CD14-positive monocyte (primary cell): ENCODE measurements at regions not wholly inside any gene's neighbourhood (a gene's known extent, or its start where the extent isn't known, plus 50 kb on each side); places are given as distances from the start of the nearest gene placed in this dataset. TPM values are rescaled to one million over a fixed set of nuclear protein-coding genes. Genes with fewer than 3 reads are reported as not detected.

ENCODE experiments used
- DNase-seq, 3 donors: peaks; one replicate each; pipeline ENCODE4 v3.0.0-alpha.2; 2011 to 2022
- H2AFZ ChIP-seq: 2 replicates; pipeline ENCODE4 v1.6.0; 2012; ENCODE audit warnings: mild to moderate bottlenecking, low read depth, low read length, inconsistent platforms; ENCODE audit not compliant: insufficient read depth, poor library complexity, severe bottlenecking
- H3K27ac ChIP-seq, 2 donors: 1 replicate in 1 of 2; 2 replicates in 1 of 2; pipeline ENCODE4 v1.5.1; 2012 to 2013; ENCODE audit warnings: low read length in 2 of 2, control low read depth in 1 of 2, inconsistent platforms in 1 of 2, low read depth in 1 of 2, mild to moderate bottlenecking in 1 of 2
- H3K27me3 ChIP-seq, 2 donors: one replicate each; pipeline versions ENCODE4 v1.6.0 to v1.6.1; 2011 to 2013; ENCODE audit warnings: low read length in 2 of 2; ENCODE audit not compliant: control insufficient read depth in 2 of 2, insufficient read depth in 2 of 2
- H3K36me3 ChIP-seq, 2 donors: replicated peaks in 1 of 2; 1 replicate in 1 of 2; 2 replicates in 1 of 2; pipeline versions ENCODE4 v1.5.1 to v1.6.1; 2012 to 2013; ENCODE audit warnings: low read length in 2 of 2, control low read depth in 1 of 2, inconsistent platforms in 1 of 2, mild to moderate bottlenecking in 1 of 2; ENCODE audit not compliant: insufficient read depth in 2 of 2, control insufficient read depth in 1 of 2
- H3K4me1 ChIP-seq, 2 donors: 1 replicate in 1 of 2; 2 replicates in 1 of 2; pipeline versions ENCODE4 v1.5.1 to v1.6.1; 2012 to 2013; ENCODE audit warnings: low read length in 2 of 2, control low read depth in 1 of 2, inconsistent platforms in 1 of 2, mild to moderate bottlenecking in 1 of 2, moderate library complexity in 1 of 2; ENCODE audit not compliant: insufficient read depth in 2 of 2, control insufficient read depth in 1 of 2
- H3K4me2 ChIP-seq: replicated peaks from 2 replicates; pipeline ENCODE3; 2012; ENCODE audit warnings: low read length, moderate library complexity, mild to moderate bottlenecking; ENCODE audit not compliant: poor library complexity, severe bottlenecking; ENCODE audit errors: extremely low read depth
- H3K4me3 ChIP-seq, 3 experiments: fragments of 200-600 bp in 1 of 3; sonication (generic) in 1 of 3; replicated peaks in 1 of 3; 1 replicate in 2 of 3; 2 replicates in 1 of 3; pipeline ENCODE4 v1.5.1; 2011 to 2013; ENCODE audit warnings: low read length in 3 of 3, mild to moderate bottlenecking in 3 of 3, control low read depth in 2 of 3, low read depth in 2 of 3, inconsistent platforms in 1 of 3, moderate library complexity in 1 of 3
- H3K79me2 ChIP-seq: 2 replicates; pipeline ENCODE4 v1.6.0; 2012; ENCODE audit warnings: mild to moderate bottlenecking, control low read depth, inconsistent platforms, low read length, moderate library complexity; ENCODE audit not compliant: insufficient read depth
- H3K9ac ChIP-seq: 2 replicates; pipeline ENCODE4 v1.6.0; 2017; ENCODE audit warnings: low read length, mild to moderate bottlenecking; ENCODE audit not compliant: insufficient read depth, poor library complexity, severe bottlenecking
- H3K9me3 ChIP-seq, 2 donors: replicated peaks in 1 of 2; 1 replicate in 1 of 2; 2 replicates in 1 of 2; pipeline versions ENCODE4 v1.5.1 to v1.6.1; 2012 to 2013; ENCODE audit warnings: low read length in 2 of 2, control low read depth in 1 of 2; ENCODE audit not compliant: control insufficient read depth in 1 of 2, insufficient read depth in 1 of 2
- H4K20me1 ChIP-seq: 2 replicates; pipeline ENCODE4 v1.6.0; 2012; ENCODE audit warnings: mild to moderate bottlenecking, low read length, control low read depth, moderate library complexity; ENCODE audit not compliant: insufficient read depth
- H3K27ac Mint-ChIP-seq, 7 donors: one replicate each; pipeline ENCODE4 v1.8.0; 2020; ENCODE audit warnings: mild to moderate bottlenecking in 7 of 7, mixed read lengths in 7 of 7, moderate library complexity in 6 of 7, inconsistent platforms in 2 of 7
- H3K27me3 Mint-ChIP-seq, 3 donors: one replicate each; pipeline ENCODE4 v1.8.0; 2021 to 2022; ENCODE audit warnings: low read depth in 3 of 3, mild to moderate bottlenecking in 3 of 3, mixed read lengths in 3 of 3, moderate library complexity in 3 of 3, inconsistent platforms in 1 of 3
- H3K36me3 Mint-ChIP-seq, 2 donors: one replicate each; pipeline ENCODE4 v1.8.0; 2020; ENCODE audit warnings: mixed read lengths in 2 of 2, inconsistent platforms in 1 of 2, mild to moderate bottlenecking in 1 of 2
- H3K4me1 Mint-ChIP-seq: one replicate; pipeline ENCODE4 v1.8.0; 2020; ENCODE audit warnings: mild to moderate bottlenecking, mixed read lengths
- H3K4me3 Mint-ChIP-seq, 2 donors: one replicate each; pipeline ENCODE4 v1.8.0; 2020; ENCODE audit warnings: mild to moderate bottlenecking in 2 of 2, mixed read lengths in 2 of 2, moderate library complexity in 1 of 2
- H3K9me3 Mint-ChIP-seq, 7 donors: one replicate each; pipeline ENCODE4 v1.8.0; 2020 to 2022; ENCODE audit warnings: mixed read lengths in 7 of 7, mild to moderate bottlenecking in 6 of 7, moderate library complexity in 6 of 7, inconsistent platforms in 2 of 7
- WGBS: methylation state at CpG from one replicate; pipeline ENCODE4 v1.1.5; 2013; ENCODE audit warnings: missing lambda C conversion rate; ENCODE audit not compliant: insufficient coverage; 5-methylcytosine and 5-hydroxymethylcytosine counted together
- intact Hi-C, 2 donors: fragments of 100-400 bp; cut with micrococcal nuclease; formaldehyde crosslinking; loops; one replicate each; pipeline versions ENCODE4 v1.15.0 to v1.15.1; 2023
- small RNA-seq: library from RNA; depleted of rRNA; stranded (forward); fragments of <200 nt; gene quantifications from one replicate; pipeline ENCODE3, GENCODE V24; 2012; ENCODE audit warnings: low read depth; ENCODE audit not compliant: insufficient read length
- TF ChIP-seq, protein P1 (sequence below): fragments of 200-600 bp; IDR thresholded peaks from one replicate; pipeline ENCODE4 v1.8.0; 2022; ENCODE audit warnings: antibody characterized with exemption, mild to moderate bottlenecking

DNA sequence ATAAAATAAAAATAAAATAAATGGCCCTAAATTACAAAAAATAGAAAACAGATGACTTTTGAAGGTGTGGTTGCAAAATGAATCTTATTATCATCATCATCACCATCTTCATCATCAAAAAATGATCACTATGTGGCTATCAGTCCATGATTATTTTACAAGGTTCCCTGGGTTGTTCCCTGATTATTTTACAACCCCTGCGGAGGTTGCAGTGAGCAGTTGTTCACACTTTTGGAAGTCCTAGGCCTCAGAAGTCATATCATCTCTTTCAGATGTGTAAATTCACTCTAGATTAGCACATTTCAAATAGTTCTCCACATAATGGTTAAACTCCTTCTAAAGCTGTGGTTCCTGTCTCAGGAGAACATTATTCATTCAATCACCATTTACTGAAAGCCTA is 57.4 kb upstream of the NR5A2 start:
- Histone ChIP-seq H3K9ac (no peak overlapping the region), H3K36me3 (no peaks in the 10 kb centered on the region), H3K27ac (no peak overlapping the region), H3K9me3 (no peaks in the 10 kb centered on the region), H3K27me3 (no peaks in the 10 kb centered on the region), H4K20me1 (no peaks in the 10 kb centered on the region), H3K4me3 (no peak overlapping the region), H2AFZ (no peak overlapping the region), H3K79me2 (no peaks in the 10 kb centered on the region), H3K4me1 (no peaks in the 10 kb centered on the region), H3K4me2 (no peak overlapping the region)
- H3K27me3 Mint-ChIP-seq, result peaks cover 0 to 5% (median 2%) of the 10 kb centered on the region in 3 donors
- H3K27ac Mint-ChIP-seq, result no peak overlapping the region
- H3K36me3 Mint-ChIP-seq, result no peaks in the 10 kb centered on the region
- WGBS, result 100% methylated on average over 1 of the region's 1 CpG
- no peaks in the 10 kb centered on the region for H3K4me1 Mint-ChIP-seq
- no peak overlapping the region for H3K4me3 Mint-ChIP-seq
- no peak for DNase-seq
- intact Hi-C loops, result no loop called here
- TF ChIP-seq, protein P1, sequence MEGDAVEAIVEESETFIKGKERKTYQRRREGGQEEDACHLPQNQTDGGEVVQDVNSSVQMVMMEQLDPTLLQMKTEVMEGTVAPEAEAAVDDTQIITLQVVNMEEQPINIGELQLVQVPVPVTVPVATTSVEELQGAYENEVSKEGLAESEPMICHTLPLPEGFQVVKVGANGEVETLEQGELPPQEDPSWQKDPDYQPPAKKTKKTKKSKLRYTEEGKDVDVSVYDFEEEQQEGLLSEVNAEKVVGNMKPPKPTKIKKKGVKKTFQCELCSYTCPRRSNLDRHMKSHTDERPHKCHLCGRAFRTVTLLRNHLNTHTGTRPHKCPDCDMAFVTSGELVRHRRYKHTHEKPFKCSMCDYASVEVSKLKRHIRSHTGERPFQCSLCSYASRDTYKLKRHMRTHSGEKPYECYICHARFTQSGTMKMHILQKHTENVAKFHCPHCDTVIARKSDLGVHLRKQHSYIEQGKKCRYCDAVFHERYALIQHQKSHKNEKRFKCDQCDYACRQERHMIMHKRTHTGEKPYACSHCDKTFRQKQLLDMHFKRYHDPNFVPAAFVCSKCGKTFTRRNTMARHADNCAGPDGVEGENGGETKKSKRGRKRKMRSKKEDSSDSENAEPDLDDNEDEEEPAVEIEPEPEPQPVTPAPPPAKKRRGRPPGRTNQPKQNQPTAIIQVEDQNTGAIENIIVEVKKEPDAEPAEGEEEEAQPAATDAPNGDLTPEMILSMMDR, result no peak
- H3K9me3 Mint-ChIP-seq, result no peaks in the 10 kb centered on the region

DNA sequence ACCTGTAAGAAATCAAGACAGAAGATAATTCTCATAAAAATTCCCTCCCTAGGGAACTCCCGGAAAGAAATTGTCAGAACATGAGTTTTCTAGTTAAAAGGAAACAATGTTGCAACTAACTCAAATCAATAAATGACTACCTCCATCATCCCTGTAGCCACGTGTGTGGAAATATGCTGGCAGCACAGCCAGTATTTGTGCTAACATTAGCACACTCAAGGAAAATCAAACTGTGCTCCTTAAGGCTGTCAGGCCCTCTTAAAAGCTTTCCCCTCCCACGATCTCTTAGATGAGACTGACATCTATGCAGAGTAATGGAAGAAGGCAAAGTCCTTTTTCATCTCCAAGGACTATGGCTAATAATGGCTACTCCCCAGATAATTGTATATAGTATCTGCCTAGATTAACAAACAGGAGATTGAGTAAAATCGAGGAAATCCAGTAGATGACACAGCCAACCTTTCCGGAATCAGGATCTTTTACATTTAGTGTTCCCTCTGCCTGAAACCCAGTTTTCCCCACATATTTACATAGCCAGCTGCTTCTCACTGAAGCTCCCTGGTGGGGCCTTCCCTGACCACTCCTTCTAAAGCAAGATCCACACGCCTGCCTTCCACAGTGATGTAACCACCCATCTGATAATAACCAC is 50.9 kb upstream of the NR5A2 start:
- no peaks in the 10 kb centered on the region for H3K36me3 Mint-ChIP-seq
- peak; percentile 9 to 10 (median 9) for DNase-seq

More for the DNA sequence above, 50.9 kb upstream of the NR5A2 start:
- Histone ChIP-seq H3K9ac (peak overlapping the region; percentile 51), H3K27me3 (no peaks in the 10 kb centered on the region), H2AFZ (peak overlapping the region; percentile 73), H3K4me1 (peaks cover 23 to 26% of the 10 kb centered on the region in 2 donors), H3K4me2 (peak overlapping the region; percentile 78), H3K27ac (peak overlapping the region; percentile 50 to 84), H3K36me3 (no peaks in the 10 kb centered on the region), H4K20me1 (no peaks in the 10 kb centered on the region), H3K79me2 (no peaks in the 10 kb centered on the region), H3K9me3 (no peaks in the 10 kb centered on the region), H3K4me3 (peak overlapping the region in 2 of 3 experiments; percentile 23 to 68)
- WGBS, result 0% methylated on average over 2 of the region's 6 CpGs
- peak overlapping the region; percentile 60 to 93 (median 87) for H3K27ac Mint-ChIP-seq
- TF ChIP-seq, protein P1, result no peak
- H3K4me1 Mint-ChIP-seq, result peaks cover 30% of the 10 kb centered on the region
- no peaks in the 10 kb centered on the region for H3K9me3 Mint-ChIP-seq
- H3K27me3 Mint-ChIP-seq, result peaks cover 0 to 2% (median 2%) of the 10 kb centered on the region in 3 donors
- H3K4me3 Mint-ChIP-seq, result peak overlapping the region; percentile 69 to 87
- intact Hi-C loops, result no loop called here

Small RNAs in the stretch of these regions (small RNA-seq; reads per million reads assigned to genes)
- gene MIR181A1, result 75.1 reads per million, percentile 95 among the genes with 10 or more reads in this experiment
- 4.0 reads per million, percentile 39 among the genes with 10 or more reads in this experiment for gene MIR181B1
- not detected for gene RNU6-778P
